ENCODE measurements at regions not wholly inside any gene's neighbourhood (a gene's known extent, or its start where the extent isn't known, plus 50 kb on each side); places are given as distances from the start of the nearest gene placed in this dataset.

DNA sequence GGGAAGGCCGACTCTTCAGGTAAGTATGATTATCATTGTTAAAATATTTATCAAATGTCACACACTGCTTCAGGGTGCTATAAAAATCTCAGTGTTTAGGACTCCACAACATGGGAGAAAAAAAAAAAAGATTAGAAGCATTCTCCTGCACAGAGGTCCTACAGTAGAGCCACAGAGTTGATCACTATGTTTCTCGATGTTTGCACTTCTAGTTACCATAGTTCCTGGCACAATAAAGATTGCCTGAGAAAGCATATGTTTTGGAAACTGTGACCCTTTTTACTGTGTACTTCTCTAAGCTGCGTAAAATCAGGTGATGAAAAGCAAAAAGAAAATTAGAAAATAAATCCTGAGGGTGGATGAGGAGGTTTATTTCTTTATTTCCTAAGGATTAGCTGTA lies 269.9 kb upstream of the SYNCRIP start:
- no peak for TF ChIP-seq CTCF (IDR thresholded peaks at IDR 0.05)
- no peak for TF ChIP-seq ZFX (IDR thresholded peaks at IDR 0.05; ENCODE audit: borderline replicate concordance)

Data from 22Rv1 (cell line).